OCI-LY3 (cell line): ENCODE measurements at regions not wholly inside any gene's neighbourhood (a gene's known extent, or its start where the extent isn't known, plus 50 kb on each side); places are given as distances from the start of the nearest gene placed in this dataset.

Experiments
- H2AFZ ChIP-seq: fragments of 200-600, 300-600 bp; shearing (Covaris generic); 2 replicates; pipeline ENCODE4 v1.6.0; 2014; ENCODE audit warnings: antibody characterized with exemption, low read depth, low read length
- H3K27ac ChIP-seq: fragments of 200-600, 300-600 bp; sonication (generic); 2 replicates; pipeline ENCODE4 v1.5.1; 2014; ENCODE audit warnings: mild to moderate bottlenecking, low read length, moderate library complexity, mixed read lengths
- H3K27me3 ChIP-seq: fragments of 200-600, 300-600 bp; sonication (generic); 2 replicates; pipeline ENCODE4 v1.6.1; 2014; ENCODE audit warnings: low read depth, low read length, mixed read lengths
- H3K36me3 ChIP-seq: fragments of 200-600, 300-600 bp; sonication (generic); replicated peaks from 2 replicates; pipeline ENCODE3; 2014; ENCODE audit warnings: low read depth, low read length, mixed read lengths
- H3K4me1 ChIP-seq: fragments of 300-600, 200-600 bp; sonication (generic); 2 replicates; pipeline ENCODE4 v1.6.1; 2014; ENCODE audit warnings: low read length, mixed read lengths
- H3K4me2 ChIP-seq: fragments of 200-600, 300-600 bp; sonication (generic); 2 replicates; pipeline ENCODE4 v1.6.1; 2014; ENCODE audit warnings: low read length, mixed read lengths
- H3K4me3 ChIP-seq: fragments of 300-600, 200-600 bp; sonication (generic); 2 replicates; pipeline ENCODE4 v1.5.1; 2014; ENCODE audit warnings: antibody characterized with exemption, mild to moderate bottlenecking, low read length, moderate library complexity
- H3K79me2 ChIP-seq: fragments of 300-600, 200-600 bp; shearing (Covaris generic); 2 replicates; pipeline ENCODE4 v1.6.1; 2014; ENCODE audit warnings: mild to moderate bottlenecking, low read length, mixed read lengths
- H3K9ac ChIP-seq: fragments of 300-600, 200-600 bp; shearing (Covaris generic); 2 replicates; pipeline ENCODE4 v1.6.0; 2014; ENCODE audit warnings: mild to moderate bottlenecking, low read length, moderate library complexity
- H3K9me3 ChIP-seq: fragments of 200-600, 300-600 bp; shearing (Covaris generic); 2 replicates; pipeline ENCODE4 v1.6.1; 2014; ENCODE audit warnings: low read length, mixed read lengths; ENCODE audit not compliant: insufficient read depth
- H4K20me1 ChIP-seq: fragments of 200-600, 300-600 bp; sonication (generic); 2 replicates; pipeline ENCODE4 v1.6.1; 2016; ENCODE audit warnings: low read length, mixed read lengths; ENCODE audit not compliant: insufficient read depth
- CTCF ChIP-seq: fragments of 200-600, 300-600 bp; sonication (generic); IDR thresholded peaks from 2 replicates; pipeline ENCODE4 v1.5.1; 2014; ENCODE audit warnings: antibody characterized with exemption, low read length, low read depth
- EZH2phosphoT487 ChIP-seq: fragments of 200-600 bp; shearing (Covaris generic); IDR thresholded peaks from 2 replicates; pipeline ENCODE4 v1.6.1; 2018; ENCODE audit warnings: antibody characterized with exemption, mixed run types, low read depth

- Histone ChIP-seq H4K20me1 (no peaks in the 10 kb centered on the region), H3K27me3 (no peaks in the 10 kb centered on the region)
- TF ChIP-seq EZH2phosphoT487 (no peak), CTCF (no peak)
Measured at GRCh38 chr4:144223661-144224060, 83.1 kb upstream of the GYPA start.

GRCh38 chr4:144259285-144259684 is 118.8 kb upstream of the GYPA start:
- H3K9ac ChIP-seq = no peak overlapping the region
- H2AFZ ChIP-seq = no peak overlapping the region
- H3K27me3 ChIP-seq = no peaks in the 10 kb centered on the region
- H3K9me3 ChIP-seq = peaks cover 15% of the 10 kb centered on the region; the same call in 1 of the 2 replicates
- no peaks in the 10 kb centered on the region for H3K36me3 ChIP-seq
- no peak for TF ChIP-seq EZH2phosphoT487
- TF ChIP-seq CTCF = no peak
- H3K27ac ChIP-seq = no peak overlapping the region
- H3K79me2 ChIP-seq = no peaks in the 10 kb centered on the region
- no peaks in the 10 kb centered on the region for H4K20me1 ChIP-seq
- no peak overlapping the region for H3K4me3 ChIP-seq
- H3K4me2 ChIP-seq = no peak overlapping the region
- no peaks in the 10 kb centered on the region for H3K4me1 ChIP-seq

More at GRCh38 chr4:144223661-144224060, 83.1 kb upstream of the GYPA start:
- H3K9me3 ChIP-seq = no peaks in the 10 kb centered on the region
- no peaks in the 10 kb centered on the region for H3K36me3 ChIP-seq
- no peak overlapping the region for H3K4me2 ChIP-seq
- H3K4me3 ChIP-seq = no peak overlapping the region
- no peak overlapping the region for H2AFZ ChIP-seq
- H3K79me2 ChIP-seq = no peaks in the 10 kb centered on the region
- no peaks in the 10 kb centered on the region for H3K4me1 ChIP-seq
- H3K27ac ChIP-seq = no peak overlapping the region
- H3K9ac ChIP-seq = no peak overlapping the region

GRCh38 chr4:144267084-144267483 is 126.6 kb upstream of the GYPA start:
- no peak overlapping the region for H3K4me3 ChIP-seq
- H3K9ac ChIP-seq = no peak overlapping the region
- no peaks in the 10 kb centered on the region for H3K36me3 ChIP-seq
- H3K4me1 ChIP-seq = no peaks in the 10 kb centered on the region
- TF ChIP-seq EZH2phosphoT487 = no peak
- TF ChIP-seq CTCF = no peak
- no peaks in the 10 kb centered on the region; the same call in 1 of the 2 replicates for H3K27me3 ChIP-seq
- no peaks in the 10 kb centered on the region for H3K9me3 ChIP-seq
- no peak overlapping the region for H3K4me2 ChIP-seq
- H2AFZ ChIP-seq = no peak overlapping the region
- H3K79me2 ChIP-seq = no peaks in the 10 kb centered on the region
- no peaks in the 10 kb centered on the region for H4K20me1 ChIP-seq
- H3K27ac ChIP-seq = no peak overlapping the region

- Histone ChIP-seq H3K4me3 (no peak overlapping the region), H2AFZ (no peak overlapping the region), H4K20me1 (no peaks in the 10 kb centered on the region), H3K9me3 (no peaks in the 10 kb centered on the region), H3K27ac (no peak overlapping the region), H3K36me3 (no peaks in the 10 kb centered on the region), H3K4me1 (no peaks in the 10 kb centered on the region), H3K4me2 (no peak overlapping the region), H3K79me2 (no peaks in the 10 kb centered on the region), H3K27me3 (peaks cover 13% of the 10 kb centered on the region), H3K9ac (no peak overlapping the region)
- no peak for TF ChIP-seq EZH2phosphoT487
- TF ChIP-seq CTCF = no peak
Measured at GRCh38 chr4:144280688-144281087, 140.2 kb upstream of the GYPA start.
